ENCODE measurements at regions not wholly inside any gene's neighbourhood (a gene's known extent, or its start where the extent isn't known, plus 50 kb on each side); places are given as distances from the start of the nearest gene placed in this dataset.

DNA sequence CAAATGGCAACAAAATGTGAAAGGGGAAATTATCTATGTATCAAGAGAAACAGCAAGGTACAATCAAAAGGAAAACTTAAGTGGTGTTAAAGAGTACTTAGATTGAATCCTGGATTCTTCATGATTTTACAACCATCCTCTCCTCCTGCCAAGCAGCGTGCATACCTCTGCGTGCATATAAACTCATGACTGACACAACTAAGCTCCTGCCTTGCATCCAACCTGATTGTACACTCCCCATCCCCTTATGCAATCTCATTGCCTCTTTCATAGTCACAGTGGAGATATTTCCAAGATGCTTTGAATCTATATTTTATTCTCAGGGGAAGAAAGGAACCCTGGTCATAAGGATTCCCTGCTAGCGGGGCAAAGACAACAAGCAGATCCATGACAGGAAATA lies 499.9 kb downstream of the KCTD12 start:
- TF ChIP-seq, protein P1, sequence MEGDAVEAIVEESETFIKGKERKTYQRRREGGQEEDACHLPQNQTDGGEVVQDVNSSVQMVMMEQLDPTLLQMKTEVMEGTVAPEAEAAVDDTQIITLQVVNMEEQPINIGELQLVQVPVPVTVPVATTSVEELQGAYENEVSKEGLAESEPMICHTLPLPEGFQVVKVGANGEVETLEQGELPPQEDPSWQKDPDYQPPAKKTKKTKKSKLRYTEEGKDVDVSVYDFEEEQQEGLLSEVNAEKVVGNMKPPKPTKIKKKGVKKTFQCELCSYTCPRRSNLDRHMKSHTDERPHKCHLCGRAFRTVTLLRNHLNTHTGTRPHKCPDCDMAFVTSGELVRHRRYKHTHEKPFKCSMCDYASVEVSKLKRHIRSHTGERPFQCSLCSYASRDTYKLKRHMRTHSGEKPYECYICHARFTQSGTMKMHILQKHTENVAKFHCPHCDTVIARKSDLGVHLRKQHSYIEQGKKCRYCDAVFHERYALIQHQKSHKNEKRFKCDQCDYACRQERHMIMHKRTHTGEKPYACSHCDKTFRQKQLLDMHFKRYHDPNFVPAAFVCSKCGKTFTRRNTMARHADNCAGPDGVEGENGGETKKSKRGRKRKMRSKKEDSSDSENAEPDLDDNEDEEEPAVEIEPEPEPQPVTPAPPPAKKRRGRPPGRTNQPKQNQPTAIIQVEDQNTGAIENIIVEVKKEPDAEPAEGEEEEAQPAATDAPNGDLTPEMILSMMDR (IDR thresholded peaks at IDR 0.05), result no peak
- TF ChIP-seq POLR2A (IDR thresholded peaks at IDR 0.05) (no peak), EP300 (IDR thresholded peaks at IDR 0.05) (no peak)

All from ovary (tissue), 3 donors.